Left ventricle myocardium inferior (tissue), 1 donor: ENCODE measurements at regions not wholly inside any gene's neighbourhood (a gene's known extent, or its start where the extent isn't known, plus 50 kb on each side); places are given as distances from the start of the nearest gene placed in this dataset.

ENCODE experiments used
- DNase-seq: peaks from one replicate; pipeline ENCODE4 v3.0.0-alpha.2; 2020
- H3K27ac ChIP-seq: fragments of 200-600 bp; replicated peaks from 2 replicates; pipeline ENCODE4 v1.8.0; 2021
- H3K27me3 ChIP-seq: fragments of 200-600 bp; 2 replicates; pipeline ENCODE4 v1.8.0; 2021; ENCODE audit warnings: low read depth
- H3K36me3 ChIP-seq: fragments of 200-600 bp; 2 replicates; pipeline ENCODE4 v1.8.0; 2021
- H3K4me1 ChIP-seq: fragments of 200-600 bp; 2 replicates; pipeline ENCODE4 v1.8.0; 2021
- H3K4me3 ChIP-seq: fragments of 200-600 bp; 2 replicates; pipeline ENCODE4 v1.8.0; 2021; ENCODE audit warnings: mild to moderate bottlenecking, moderate library complexity
- H3K9me3 ChIP-seq: fragments of 200-600 bp; replicated peaks from 2 replicates; pipeline ENCODE4 v1.8.0; 2021
- CTCF ChIP-seq: fragments of 200-600 bp; IDR thresholded peaks from 2 replicates; pipeline ENCODE4 v1.8.0; 2021; ENCODE audit warnings: antibody characterized with exemption, mild to moderate bottlenecking, borderline replicate concordance
- intact Hi-C: fragments of 100-400 bp; cut with micrococcal nuclease; formaldehyde crosslinking; loops from one replicate; pipeline ENCODE4 v1.11.0; 2022
- donor health status: DM: no; HTN: yes; CAD: no; lungs with severe emphysema.

GRCh38 chr7:114822131-114822530, 99.8 kb upstream of the MDFIC start:
- Histone ChIP-seq H3K9me3 (peaks cover 17% of the 10 kb centered on the region), H3K4me1 (no peaks in the 10 kb centered on the region), H3K27me3 (no peaks in the 10 kb centered on the region), H3K4me3 (no peak overlapping the region), H3K36me3 (no peaks in the 10 kb centered on the region), H3K27ac (no peak overlapping the region)
- intact Hi-C loops, result no loop called here
- TF ChIP-seq CTCF, result no peak
- no peak for DNase-seq

GRCh38 chr7:114822844-114823243, 99.0 kb upstream of the MDFIC start:
- Histone ChIP-seq H3K9me3 (peaks cover 24% of the 10 kb centered on the region), H3K4me1 (no peaks in the 10 kb centered on the region), H3K27me3 (no peaks in the 10 kb centered on the region), H3K4me3 (no peak overlapping the region), H3K27ac (no peak overlapping the region), H3K36me3 (no peaks in the 10 kb centered on the region)
- DNase-seq, result no peak
- intact Hi-C loops, result no loop called here
- no peak for TF ChIP-seq CTCF

GRCh38 chr7:114823290-114823689, 98.6 kb upstream of the MDFIC start:
- Histone ChIP-seq H3K27me3 (no peaks in the 10 kb centered on the region), H3K4me1 (no peaks in the 10 kb centered on the region), H3K9me3 (peaks cover 28% of the 10 kb centered on the region), H3K27ac (no peak overlapping the region), H3K4me3 (no peak overlapping the region), H3K36me3 (no peaks in the 10 kb centered on the region)
- intact Hi-C loops, result no loop called here
- TF ChIP-seq CTCF, result no peak
- no peak for DNase-seq

GRCh38 chr7:114825423-114825951, 96.4 kb upstream of the MDFIC start:
- H3K9me3 ChIP-seq, result peaks cover 31% of the 10 kb centered on the region
- intact Hi-C loops, result no loop called here
- DNase-seq, result no peak
- TF ChIP-seq CTCF, result no peak
- H3K27ac ChIP-seq, result no peak overlapping the region
- H3K4me1 ChIP-seq, result no peaks in the 10 kb centered on the region
- no peaks in the 10 kb centered on the region for H3K27me3 ChIP-seq
- H3K36me3 ChIP-seq, result no peaks in the 10 kb centered on the region
- no peak overlapping the region for H3K4me3 ChIP-seq

GRCh38 chr7:114830952-114831351, 90.9 kb upstream of the MDFIC start:
- Histone ChIP-seq H3K36me3 (no peaks in the 10 kb centered on the region), H3K9me3 (peaks cover 26% of the 10 kb centered on the region), H3K4me3 (no peak overlapping the region), H3K27me3 (no peaks in the 10 kb centered on the region), H3K4me1 (no peaks in the 10 kb centered on the region), H3K27ac (no peak overlapping the region)
- DNase-seq, result no peak
- intact Hi-C loops, result no loop called here
- TF ChIP-seq CTCF, result no peak
